ENCODE measurements at regions not wholly inside any gene's neighbourhood (a gene's known extent, or its start where the extent isn't known, plus 50 kb on each side); places are given as distances from the start of the nearest gene placed in this dataset.

DNA sequence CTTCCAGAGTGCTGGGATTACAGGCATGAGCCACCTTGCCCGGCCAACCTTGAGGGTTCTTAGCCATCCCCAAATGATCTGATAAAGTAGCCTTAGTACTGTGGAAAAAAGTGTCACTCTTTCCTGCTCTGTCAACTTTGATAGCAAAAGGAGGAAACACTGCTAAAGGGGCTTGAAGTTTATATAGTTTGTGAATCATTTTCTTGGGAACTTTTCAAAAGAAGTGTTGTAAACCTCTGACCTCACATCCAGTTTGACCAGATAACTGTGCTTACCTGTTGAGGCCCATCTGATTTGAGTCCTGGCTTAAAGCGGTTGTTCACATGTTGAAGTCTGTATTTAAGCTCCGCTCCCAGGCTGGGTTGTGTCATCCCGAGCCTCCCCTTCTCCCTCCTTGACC is 303.3 kb downstream of the DOCK8 start:
- TF ChIP-seq CTCF (IDR thresholded peaks at IDR 0.05; ENCODE audit: low read depth, low read length) (no peak), EZH2phosphoT487 (IDR thresholded peaks at IDR 0.05; ENCODE audit: low read depth) (no peak)

Data from OCI-LY3 (cell line).